ENCODE measurements at regions not wholly inside any gene's neighbourhood (a gene's known extent, or its start where the extent isn't known, plus 50 kb on each side); places are given as distances from the start of the nearest gene placed in this dataset.
A peak's percentile ranks its signal among the peaks of the same experiment; 100 is the strongest.

DNA sequence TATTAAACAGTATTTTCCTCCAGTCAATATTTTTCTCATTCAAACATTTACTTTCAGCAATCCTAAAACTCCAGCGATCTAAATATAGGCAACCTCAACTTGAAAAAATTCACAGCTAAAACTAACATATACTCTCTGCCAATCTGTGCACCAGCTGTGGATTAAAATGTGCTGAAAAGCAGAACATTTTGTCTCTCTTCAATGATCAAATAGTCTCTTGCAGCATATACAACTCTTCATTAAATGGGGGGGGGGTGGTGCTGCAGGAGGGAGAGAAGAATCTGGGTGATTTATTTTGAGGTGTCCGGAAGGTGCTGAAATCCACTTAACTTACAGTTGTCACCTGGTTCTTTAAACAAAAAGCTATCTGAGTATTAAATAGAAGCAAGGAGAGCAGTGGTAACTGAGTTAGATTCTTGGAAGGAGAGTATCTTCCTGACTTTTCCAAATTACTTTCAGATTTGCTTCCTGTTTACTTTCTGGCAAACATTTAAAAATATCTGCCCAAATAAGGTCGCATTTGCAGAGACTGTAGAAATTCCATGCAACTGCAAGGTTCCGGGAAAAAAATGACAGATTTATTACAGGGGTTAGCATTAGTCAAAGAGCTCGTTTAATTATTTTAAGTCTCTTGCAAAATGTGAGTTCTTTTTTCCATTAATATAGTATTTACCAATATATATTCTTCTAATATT, 904.7 kb upstream of the ACVR2A start:
- peak in 1 of 3 experiments; percentile 39 for DNase-seq

DNA sequence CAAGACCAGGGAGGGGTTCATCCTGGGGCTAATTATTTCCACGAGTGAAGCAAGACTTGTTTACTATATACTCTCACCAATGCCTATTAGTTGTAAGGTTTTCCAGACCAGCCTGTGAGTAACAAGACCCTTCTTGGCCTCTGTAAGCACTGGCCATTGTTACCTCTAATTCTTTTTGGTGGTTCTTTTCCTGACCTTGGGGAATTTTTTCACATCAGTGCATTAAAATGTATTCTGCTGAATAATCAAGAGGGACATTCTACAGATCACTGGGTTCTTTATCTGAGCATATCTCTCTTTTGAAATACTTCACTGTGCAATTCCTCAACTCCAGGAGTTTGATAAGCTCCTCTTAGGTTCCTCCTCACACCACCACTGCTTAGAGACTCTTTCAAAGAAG, 909.9 kb upstream of the ACVR2A start:
- no peak for DNase-seq

DNA sequence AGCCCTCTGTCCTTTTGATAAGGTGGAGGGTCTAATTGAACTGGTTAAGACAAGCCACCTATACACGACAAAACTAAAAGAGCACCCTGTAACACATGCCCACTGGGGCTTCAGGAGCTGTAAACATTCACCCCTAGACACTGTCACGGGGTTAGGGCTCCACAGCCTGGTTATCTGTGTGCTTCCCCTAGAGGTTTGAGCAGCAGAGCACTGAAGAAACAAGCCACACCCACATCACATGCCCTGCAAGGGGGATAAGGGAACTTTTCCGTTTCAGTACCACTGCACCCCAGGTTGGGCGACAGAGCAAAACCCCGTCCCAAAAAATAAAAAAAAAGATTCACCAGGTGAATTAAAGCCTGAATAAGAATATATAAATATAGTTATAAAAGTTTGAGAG, 913.7 kb upstream of the ACVR2A start:
- no peak for DNase-seq

DNA sequence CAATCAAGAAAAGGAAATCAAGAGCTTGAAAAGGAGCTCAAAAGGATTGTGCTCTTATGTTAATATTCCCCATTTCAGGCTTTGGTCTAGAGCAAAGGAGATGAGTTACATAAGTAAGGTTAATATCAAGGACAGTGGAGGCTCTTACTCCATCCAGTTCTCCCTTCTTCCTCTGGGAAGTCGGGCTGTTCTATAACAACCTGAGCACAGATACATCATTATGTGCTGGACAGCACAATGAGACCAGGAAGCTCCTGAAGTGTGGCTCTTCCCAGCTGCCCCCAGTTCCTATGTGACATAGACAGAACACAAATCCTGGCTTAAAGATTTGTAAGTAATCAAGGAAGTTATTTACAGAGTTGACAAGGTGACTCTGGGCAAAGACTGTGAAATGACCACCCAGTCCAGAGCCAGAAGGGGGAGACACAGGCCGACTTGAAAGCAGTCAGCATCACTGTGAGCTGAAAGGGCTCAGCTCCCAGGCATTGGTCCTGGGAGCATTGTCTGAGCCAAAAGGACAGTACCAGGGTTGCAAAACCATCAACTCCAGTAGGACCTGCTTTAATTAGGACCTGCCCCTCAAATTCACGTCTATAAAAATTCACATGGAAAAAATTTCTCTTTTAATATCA, 917.6 kb upstream of the ACVR2A start:
- peak; percentile 9 to 73 (median 17) for DNase-seq

DNA sequence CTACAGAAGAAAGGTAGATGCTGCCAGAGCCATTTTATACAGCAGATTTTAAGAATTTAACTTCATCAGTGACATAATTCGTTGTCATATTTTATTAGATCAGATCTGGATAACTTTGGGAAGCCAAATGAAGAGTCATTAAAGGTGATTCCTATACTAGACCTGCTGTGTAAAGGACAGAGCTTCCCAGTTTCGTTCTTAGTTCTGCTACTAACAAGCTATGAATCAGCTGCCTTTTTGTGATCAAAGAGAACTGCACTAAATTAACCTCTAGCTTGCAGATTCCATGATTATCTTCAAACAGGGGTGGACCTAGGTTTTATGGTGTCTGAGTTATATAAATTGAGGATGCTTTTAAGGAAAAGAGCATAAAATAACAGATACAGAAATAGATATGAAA, 926.5 kb upstream of the ACVR2A start:
- DNase-seq, result no peak

DNA sequence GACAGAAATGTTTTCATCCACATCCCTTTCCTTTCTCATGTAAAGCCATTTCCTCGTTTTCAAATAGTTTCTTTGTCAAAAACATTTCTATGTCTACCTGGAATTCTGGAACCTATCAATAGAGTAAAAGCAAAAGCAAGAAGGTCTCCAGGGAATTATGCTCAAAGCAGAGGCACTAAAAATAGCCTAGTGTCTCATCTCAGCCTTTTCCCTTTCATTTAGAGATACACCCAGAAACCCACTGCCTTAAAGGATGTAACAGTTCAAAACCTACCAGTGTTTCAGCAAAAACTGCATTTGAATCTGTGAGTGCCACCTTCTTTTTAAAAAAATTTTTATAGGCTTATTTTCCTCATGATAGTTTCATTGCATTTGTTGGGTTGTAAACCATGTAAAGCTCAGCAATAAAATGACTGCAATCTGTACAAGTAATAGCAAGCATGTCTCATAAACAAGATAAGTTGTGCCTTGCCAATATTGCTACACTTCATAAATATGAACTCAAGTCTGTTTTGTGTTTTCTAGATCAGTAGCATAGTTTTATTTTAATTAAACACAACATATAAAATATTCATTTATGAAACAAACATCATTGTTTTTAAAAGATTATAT, 927.3 kb upstream of the ACVR2A start:
- DNase-seq, result peak in 1 of 3 experiments; percentile 5

DNA sequence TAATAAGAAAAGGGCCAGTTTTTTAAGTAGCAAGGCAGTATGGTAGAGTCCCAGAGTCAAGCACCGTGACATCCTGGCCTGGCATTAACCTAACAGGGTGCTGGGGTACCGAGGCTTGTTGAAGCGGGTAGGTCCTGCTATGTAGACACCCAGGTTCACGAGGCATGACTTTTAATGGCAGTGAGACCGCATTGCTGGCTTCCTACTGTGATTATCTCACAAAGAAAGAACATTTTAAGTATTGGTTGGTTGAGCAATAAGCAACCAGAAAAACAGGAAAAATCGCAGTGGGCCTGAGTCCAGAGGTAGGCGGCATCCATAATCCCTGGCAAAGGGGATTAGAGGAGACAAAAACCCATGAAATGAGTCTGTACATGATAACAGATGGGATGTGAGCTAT, 927.9 kb upstream of the ACVR2A start:
- DNase-seq, result no peak

DNA sequence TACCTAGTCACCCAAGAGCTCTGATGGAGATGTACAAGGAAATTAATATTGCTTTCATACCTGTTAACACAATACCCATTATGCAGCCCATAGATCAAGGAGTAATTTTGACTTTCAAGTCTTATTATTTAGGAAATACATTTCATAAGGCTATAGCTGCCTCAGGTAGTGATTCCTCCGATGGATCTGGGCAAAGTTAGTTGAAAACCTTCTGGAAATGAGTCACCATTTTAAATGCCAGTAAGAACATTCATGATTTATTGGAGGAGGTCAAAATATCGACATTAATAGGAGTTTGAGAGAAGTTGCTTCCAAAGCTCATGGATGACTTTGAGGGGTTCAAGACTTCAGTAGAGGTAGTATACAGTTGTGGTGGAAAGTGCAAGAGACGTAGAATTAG, 931.4 kb upstream of the ACVR2A start:
- no peak for DNase-seq

DNA sequence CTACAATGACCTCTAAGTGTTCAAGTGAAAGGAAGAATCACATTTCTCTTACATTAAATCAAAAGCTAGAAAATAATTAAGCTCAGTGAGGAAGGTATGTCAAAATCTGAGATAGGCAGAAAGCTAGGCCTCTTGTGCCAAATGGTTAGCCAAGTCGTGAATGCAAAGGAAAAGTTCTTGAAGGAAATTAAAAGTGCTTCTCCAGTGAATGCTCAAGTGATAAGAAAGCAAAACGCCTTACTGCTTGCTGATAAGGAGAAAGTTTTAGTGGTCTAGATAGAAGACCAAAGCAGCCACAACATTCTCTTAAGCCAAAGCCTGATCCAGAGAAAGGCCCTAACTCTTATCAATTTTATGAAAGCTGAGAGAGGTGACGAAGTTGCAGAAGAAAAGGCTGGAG, 932.3 kb upstream of the ACVR2A start:
- DNase-seq, result no peak

DNA sequence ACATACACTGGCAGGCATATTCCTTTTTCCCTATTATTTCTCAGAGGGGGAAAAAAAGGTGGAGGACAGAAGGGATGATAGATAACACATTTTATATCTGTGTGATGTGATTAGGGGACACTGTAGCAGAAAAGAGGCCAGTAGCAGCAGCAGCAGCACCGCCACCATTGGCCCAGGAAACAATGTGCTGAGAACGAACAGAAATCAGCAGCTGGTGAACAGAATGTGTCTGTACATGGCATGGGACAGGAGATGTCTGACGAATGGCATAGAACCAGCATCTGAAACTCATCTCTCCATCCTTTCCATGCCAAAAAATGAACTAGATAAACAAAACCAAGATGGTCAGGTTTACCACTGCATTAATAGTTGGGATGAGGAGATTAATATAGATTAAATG, 936.1 kb upstream of the ACVR2A start:
- no peak for DNase-seq

DNA sequence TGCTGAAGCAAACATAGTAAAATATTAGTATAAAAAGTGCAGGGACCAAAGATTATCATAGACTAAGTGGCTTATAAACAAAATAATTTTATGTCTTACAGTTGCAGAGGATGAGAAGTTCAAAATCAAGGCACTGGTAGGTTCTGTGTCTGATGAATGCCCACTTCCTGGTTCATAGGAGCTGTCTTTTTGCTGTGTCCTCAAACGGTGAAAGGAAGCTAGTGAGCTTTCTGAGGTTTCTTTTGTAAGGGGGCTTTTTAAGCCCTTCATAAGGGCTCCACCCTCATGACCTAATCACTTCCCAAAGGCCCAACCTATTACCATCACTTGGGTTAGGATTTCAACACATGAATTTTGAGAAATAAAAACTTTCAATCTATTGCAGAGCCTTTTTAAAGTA, 946.7 kb upstream of the ACVR2A start:
- no peak for DNase-seq

DNA sequence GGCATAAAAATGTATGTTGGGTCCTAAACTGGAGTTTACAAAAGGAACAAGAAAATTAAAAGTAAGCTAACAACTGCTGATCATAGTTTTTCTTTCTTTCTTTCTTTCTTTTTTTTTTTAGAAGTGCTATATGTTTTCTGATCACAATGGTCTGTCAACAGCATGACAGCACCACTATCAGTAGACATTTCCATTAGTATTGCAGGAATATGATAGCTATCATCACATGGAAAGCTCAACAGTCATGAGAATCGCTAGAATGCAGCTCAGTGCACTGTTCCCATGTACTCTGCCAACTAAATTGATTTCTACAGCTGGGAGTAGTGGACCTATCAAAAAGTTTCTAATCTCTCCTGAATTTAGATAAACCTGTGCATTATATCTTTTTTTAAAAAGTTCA, 950.3 kb upstream of the ACVR2A start:
- DNase-seq, result no peak

DNA sequence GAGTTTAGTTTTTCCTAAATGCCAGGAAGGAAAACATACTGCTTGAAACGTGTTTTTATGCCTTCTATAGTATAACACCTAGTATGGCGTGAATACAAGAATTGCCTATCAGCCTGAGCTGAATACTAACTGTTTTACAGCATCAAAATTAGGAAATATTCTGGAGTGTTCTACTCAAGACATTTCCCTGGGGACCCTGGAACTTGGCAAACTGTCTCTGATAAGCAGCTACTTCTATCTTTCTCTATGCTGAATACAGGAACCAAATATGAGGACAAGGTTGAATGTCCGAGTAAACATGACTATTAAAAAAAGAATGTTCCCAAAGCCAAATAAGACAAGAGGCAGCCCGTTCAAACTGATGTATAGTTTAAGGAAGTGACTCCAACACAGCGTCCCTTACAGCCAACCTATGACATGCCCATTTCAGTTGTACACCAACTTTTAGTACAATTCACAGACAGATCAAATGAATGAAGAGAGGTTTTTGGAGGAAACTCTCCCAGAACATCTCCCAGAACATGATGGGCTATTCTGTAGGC, 951.3 kb upstream of the ACVR2A start:
- DNase-seq, result no peak

DNA sequence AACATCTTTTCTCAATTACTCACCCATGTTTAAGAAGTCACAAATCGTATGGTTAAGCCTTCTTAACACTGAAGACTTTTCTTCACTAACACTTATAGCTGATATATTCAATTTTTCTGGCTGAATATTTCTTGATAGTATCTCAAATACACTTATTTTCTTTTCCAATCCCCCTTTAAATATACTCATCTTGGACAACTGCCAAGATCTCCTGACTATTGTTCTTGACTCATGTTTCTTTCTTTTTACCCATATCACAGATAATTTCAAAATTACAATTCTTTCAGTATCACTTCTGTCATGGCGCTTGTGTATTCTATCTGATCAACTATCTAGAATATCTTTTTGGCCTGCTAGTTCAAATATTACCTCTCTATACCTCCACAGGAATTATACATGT, 954.3 kb upstream of the ACVR2A start:
- no peak for DNase-seq

DNA sequence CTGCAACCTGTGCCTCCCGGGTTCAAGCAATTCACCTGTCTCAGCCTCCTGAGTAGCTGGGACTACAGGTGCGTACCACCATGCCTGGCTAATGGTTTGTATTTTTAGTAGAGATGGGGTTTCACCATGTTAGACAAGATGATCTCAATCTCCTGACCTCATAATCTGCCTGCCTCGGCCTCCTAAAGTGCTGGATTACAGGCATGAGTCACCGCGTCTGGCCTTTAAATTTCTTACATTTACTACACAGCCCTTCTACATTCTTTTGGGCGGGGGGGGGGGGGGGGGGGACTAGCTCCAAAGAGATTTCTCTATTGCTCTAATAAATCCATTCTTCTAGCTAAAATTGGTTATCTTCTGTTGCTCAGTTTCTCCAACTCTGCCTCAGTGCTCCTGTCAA, 964.9 kb upstream of the ACVR2A start:
- DNase-seq, result no peak

DNA sequence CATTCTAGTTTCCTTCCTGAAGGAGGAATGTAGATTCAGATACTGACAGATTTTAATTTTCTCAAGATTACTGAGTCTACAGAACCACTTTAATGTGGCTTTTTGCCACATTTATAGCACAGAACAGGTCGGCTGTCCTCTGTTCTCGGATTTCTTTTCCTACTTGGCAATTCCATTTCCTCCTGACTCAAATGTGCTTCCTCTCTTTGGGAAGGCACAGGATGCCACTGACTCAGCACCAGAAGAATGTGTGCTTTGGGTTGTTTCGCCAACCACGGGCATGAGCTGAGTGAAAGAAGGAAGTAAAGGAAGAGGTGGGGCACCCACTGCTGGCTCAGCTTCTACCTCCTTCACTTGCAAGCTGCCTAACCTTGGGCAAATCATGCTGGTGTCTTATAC, 970.6 kb upstream of the ACVR2A start:
- no peak for DNase-seq

DNA sequence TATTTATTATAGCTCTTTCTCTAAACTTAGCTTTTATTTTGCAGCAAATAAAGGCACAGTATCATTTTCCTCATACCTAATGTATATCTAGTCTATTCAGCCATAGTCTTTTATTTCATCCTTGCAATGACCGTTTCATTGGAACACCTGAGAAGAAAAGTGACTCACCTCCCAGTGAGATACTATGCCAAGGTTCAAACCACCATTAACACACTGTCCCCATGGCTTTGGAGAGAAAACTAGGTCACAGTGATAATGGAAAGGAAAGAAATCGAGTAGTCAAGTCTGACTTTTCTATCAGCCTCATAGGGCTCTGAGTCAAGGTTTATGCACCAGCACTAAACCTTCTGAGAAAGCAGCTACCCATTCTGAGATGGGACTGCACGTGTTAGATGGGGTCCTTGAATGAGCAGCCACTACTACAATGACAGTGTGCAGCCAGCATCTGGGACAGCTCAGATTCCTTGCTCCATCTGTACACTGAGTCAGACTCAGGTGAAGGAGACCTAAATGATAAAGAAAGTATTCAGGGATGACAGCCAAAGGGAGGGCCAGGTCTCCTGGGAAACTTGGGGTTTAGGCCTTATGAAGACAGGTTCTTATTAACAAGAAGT, 971.1 kb upstream of the ACVR2A start:
- no peak for DNase-seq

DNA sequence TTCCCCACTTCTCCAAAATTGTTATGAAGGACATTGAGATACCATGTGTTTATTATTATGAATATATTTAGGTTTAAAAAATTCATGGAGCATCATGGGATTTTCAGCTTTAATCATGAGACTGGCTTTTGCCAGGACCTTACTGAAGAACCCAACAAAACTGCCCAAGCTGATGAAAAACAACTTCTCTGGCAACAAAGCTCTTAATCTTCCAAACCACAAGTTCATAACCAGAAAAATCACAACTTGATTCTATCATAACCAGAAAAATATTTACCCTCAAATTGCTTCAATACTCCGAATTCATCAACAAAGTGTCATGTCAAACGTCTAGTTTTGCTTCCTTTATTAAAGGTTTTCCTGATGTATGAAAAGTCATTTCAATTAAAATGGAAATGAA, 971.8 kb upstream of the ACVR2A start:
- no peak for DNase-seq

DNA sequence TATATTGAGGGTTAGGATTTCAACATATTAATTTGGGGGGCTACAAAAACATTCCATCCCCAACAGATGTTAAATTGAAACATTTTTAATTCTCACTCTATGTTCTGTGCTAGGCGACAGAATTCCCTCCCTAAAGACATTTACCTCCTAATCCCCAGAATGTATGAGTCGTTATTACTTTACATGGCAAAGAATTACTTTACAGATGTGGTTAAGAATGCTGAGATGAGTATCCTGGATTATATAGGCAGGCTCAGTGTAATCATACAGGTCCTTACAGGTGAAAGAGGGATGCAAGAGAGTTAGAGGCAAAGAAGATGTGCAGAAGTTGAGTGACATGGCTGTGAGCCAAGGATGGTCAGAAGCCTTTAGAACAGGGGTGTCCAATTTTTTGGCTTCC, 974.1 kb upstream of the ACVR2A start:
- no peak for DNase-seq

DNA sequence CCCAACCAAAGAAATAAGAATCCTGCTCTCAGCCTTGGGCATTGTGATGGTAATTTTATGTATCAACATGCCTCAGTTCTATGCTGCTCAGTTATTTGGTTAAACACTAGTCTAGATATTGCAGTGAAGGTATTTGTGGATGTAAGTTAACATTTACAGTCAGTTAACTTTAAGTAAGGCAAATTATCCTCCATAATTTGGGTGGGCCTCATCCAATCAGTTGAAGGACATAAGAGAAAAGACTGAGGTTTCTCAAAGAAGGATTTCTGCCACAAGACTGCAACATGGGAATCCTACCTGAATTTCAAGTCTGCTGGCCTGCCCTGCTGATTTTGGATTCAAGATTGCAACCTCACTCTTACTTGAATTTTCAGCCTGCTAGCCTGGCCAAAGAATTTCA, 975.5 kb upstream of the ACVR2A start:
- DNase-seq, result no peak

DNA sequence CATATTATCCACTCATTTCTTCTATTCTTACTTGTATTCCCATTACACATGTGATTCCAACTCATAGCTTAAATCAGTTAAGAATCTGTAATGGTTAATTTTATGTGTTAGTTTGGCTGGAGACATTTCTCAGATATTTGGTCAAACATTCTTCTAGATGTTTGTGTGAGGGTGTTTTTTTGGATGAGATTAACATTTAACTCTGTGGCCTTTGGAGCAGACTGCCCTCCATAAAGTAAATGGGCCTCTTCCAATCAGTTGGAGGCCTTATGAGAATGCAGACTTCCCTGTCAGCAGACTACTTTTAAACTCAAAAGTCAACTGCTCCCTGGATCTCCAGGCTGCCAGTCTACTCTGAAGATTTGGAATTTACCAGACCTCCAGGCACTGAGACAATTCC, 976.8 kb upstream of the ACVR2A start:
- DNase-seq, result no peak

DNA sequence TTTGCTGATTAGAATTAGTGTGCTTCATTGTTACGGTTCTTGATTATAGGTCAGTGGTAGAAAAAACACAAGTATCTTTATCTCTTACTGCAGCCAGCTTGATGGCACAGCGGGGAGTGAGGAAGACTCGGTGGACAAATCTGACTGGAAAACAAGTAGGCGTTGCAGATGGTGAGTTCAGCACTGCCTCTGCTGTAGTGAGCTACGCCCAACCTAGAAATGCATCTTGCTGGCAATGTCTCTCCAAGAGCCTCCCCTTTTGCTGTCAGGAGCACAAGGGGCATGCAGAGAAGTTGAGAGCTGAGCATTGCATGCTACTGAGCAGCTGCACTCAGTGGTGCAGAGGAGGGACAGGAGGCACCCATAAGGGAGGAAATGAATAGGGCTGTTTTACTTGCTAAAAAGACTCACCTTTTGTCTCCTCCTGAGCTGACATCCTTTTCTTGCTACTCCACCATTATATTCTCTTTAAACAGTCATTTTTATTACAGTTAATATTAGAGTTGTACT, 977.3 kb upstream of the ACVR2A start:
- no peak for DNase-seq

DNA sequence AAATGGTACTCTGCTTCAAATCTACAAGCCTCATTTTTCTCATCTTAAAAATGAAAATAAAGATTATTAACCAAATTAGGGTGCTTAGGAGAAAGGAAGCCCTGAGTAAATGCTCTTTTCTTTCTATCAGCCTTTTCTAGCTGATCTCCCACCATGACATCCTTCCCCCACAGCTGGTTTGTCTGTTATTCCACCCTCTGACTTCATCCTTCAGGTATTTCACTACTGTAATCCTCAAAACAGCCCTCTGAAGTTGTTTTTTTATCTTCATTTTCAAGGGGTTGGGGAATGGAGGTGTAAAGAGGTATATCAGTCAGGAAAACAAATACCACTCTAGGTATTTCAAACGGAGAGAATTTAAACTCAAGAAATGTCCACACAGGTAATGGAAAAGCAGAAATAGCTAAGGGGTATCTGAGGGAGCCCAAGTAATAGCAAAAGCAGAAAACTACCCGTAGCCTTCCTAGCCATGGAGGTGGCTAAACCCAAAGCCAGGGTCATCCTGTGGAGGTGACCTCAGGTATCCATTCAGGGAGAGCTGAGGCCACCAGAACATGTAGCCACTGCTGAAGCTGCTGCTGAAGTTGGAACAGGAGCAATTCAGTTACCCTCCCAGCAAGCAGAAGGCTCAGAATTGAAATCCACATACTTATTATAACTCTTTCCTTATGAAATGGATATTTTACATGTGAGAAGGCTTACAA, 990.9 kb upstream of the ACVR2A start:
- DNase-seq, result no peak
